Panc1 (cell line): ENCODE measurements at regions not wholly inside any gene's neighbourhood (a gene's known extent, or its start where the extent isn't known, plus 50 kb on each side); places are given as distances from the start of the nearest gene placed in this dataset.

Experiments
- POLR2AphosphoS5 ChIP-seq: IDR thresholded peaks from 2 replicates; pipeline ENCODE4 v1.6.1; 2012; ENCODE audit warnings: mild to moderate bottlenecking, low read depth, low read length, moderate library complexity
- SIN3A ChIP-seq: IDR thresholded peaks from 2 replicates; pipeline ENCODE4 v1.6.1; 2012; ENCODE audit warnings: low read depth, mild to moderate bottlenecking, low read length, moderate library complexity, borderline replicate concordance; ENCODE audit not compliant: insufficient read depth
- TF ChIP-seq, protein P1 (sequence below): fragments of 450-650 bp; IDR thresholded peaks from 2 replicates; pipeline ENCODE4 v1.5.1; 2017; ENCODE audit warnings: mild to moderate bottlenecking

DNA sequence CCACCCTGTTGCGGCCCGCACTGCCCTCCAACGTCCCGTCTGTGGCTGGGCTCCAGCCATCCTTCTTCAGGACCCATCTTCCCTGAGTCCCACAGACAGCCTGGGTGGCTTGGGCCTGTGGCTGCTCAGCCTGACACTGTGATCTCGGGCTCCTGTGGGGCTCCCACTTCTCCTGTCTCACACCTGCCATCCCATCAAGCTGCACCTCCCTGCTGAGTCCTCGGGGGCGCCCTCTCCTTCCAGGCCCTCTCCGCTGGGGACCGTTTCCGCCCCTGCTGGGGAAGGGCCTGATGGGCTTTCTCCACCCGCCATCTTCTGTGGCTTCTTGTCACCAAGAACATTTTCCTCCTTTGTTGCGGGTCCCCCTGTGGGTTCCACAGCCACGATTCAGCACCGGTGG is 173.8 kb upstream of the PPP2R2D start:
- TF ChIP-seq, protein P1, sequence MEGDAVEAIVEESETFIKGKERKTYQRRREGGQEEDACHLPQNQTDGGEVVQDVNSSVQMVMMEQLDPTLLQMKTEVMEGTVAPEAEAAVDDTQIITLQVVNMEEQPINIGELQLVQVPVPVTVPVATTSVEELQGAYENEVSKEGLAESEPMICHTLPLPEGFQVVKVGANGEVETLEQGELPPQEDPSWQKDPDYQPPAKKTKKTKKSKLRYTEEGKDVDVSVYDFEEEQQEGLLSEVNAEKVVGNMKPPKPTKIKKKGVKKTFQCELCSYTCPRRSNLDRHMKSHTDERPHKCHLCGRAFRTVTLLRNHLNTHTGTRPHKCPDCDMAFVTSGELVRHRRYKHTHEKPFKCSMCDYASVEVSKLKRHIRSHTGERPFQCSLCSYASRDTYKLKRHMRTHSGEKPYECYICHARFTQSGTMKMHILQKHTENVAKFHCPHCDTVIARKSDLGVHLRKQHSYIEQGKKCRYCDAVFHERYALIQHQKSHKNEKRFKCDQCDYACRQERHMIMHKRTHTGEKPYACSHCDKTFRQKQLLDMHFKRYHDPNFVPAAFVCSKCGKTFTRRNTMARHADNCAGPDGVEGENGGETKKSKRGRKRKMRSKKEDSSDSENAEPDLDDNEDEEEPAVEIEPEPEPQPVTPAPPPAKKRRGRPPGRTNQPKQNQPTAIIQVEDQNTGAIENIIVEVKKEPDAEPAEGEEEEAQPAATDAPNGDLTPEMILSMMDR, result no peak
- TF ChIP-seq SIN3A (no peak), POLR2AphosphoS5 (no peak)
